22Rv1 (cell line): ENCODE measurements at regions not wholly inside any gene's neighbourhood (a gene's known extent, or its start where the extent isn't known, plus 50 kb on each side); places are given as distances from the start of the nearest gene placed in this dataset.

Experiments
- CTCF ChIP-seq: fragments of 450-650 bp; IDR thresholded peaks from 2 replicates; pipeline ENCODE4 v1.5.1; 2017; ENCODE audit warnings: mild to moderate bottlenecking
- ZFX ChIP-seq: fragments of 450-650 bp; IDR thresholded peaks from 2 replicates; pipeline ENCODE4 v1.6.1; 2017; ENCODE audit warnings: antibody characterized with exemption, borderline replicate concordance

DNA sequence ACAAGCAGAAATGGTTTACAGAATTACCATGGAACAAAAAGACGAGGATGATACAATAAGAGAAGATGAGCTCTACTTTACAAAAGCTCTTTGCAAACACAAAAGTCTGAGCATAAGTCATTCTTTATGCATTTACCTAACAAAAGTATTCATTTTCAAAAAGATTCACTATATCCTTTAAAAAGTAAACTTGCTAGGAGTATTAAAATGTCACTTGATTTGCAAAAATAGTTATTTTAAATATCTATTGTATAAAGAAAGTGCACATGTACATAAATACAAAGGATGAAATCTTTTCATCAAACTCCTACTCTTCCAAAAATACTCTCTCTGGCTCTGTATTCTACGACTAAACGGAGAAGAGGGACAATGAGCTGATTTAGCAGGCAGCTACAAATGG, 146.4 kb upstream of the STEAP1 start:
- TF ChIP-seq CTCF = no peak
- no peak for TF ChIP-seq ZFX
